Parathyroid adenoma (tissue), 2 donors: ENCODE measurements at regions not wholly inside any gene's neighbourhood (a gene's known extent, or its start where the extent isn't known, plus 50 kb on each side); places are given as distances from the start of the nearest gene placed in this dataset.

ENCODE experiments used
- H2AFZ ChIP-seq: fragments of 300-600 bp; sonication (generic); one replicate; pipeline ENCODE4 v1.7.0; 2017; ENCODE audit warnings: antibody characterized with exemption, mild to moderate bottlenecking
- H3K27ac ChIP-seq: fragments of 300-600 bp; sonication (generic); one replicate; pipeline ENCODE4 v1.7.0; 2017
- H3K27me3 ChIP-seq: fragments of 300-600 bp; sonication (generic); one replicate; pipeline ENCODE4 v1.7.0; 2017; ENCODE audit warnings: low read length; ENCODE audit not compliant: control insufficient read depth, insufficient read depth
- H3K36me3 ChIP-seq: fragments of 300-600 bp; sonication (generic); one replicate; pipeline ENCODE4 v1.7.0; 2017; ENCODE audit warnings: low read length; ENCODE audit not compliant: control insufficient read depth, insufficient read depth
- H3K4me1 ChIP-seq: fragments of 300-600 bp; sonication (generic); one replicate; pipeline ENCODE4 v1.7.0; 2017; ENCODE audit warnings: control low read depth
- H3K4me2 ChIP-seq: fragments of 300-600 bp; sonication (generic); one replicate; pipeline ENCODE4 v1.7.0; 2017; ENCODE audit warnings: low read length
- H3K4me3 ChIP-seq: fragments of 300-600 bp; sonication (generic); one replicate; pipeline ENCODE4 v1.7.0; 2017; ENCODE audit warnings: low read depth, low read length
- H3K79me2 ChIP-seq: fragments of 300-600 bp; sonication (generic); one replicate; pipeline ENCODE4 v1.7.0; 2017; ENCODE audit warnings: control low read depth
- H3K9ac ChIP-seq: fragments of 300-600 bp; sonication (generic); one replicate; pipeline ENCODE4 v1.7.0; 2017; ENCODE audit warnings: mild to moderate bottlenecking
- H3K9me3 ChIP-seq: fragments of 300-600 bp; sonication (generic); one replicate; pipeline ENCODE4 v1.7.0; 2017; ENCODE audit warnings: low read length; ENCODE audit not compliant: control insufficient read depth
- TF ChIP-seq, protein P1 (sequence below): fragments of 300-600 bp; sonication (generic); IDR thresholded peaks from one replicate; pipeline ENCODE4 v1.7.0; 2017; ENCODE audit warnings: antibody characterized with exemption, mild to moderate bottlenecking
- donor health status: primary hyperparathyroidism.

DNA sequence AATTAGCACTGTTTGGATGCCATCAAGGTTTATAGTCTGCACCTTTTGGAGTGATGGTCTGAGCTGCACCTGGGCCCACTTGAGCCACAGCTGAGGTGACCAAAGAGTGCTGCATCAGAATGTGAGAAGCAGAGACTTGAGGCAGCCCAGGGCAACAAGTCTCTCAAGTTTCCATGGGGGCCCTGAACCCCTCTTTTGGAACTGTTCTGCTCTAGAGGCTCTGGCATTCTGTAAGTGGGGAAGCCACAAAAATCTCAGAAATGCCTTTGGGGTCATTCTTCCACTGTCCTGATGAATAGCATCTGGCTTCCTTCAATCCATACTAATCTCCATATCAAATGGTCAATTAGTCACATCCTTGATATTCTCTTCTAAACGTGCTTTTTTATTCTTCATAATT lies 298.4 kb upstream of the MAOA start:
- Histone ChIP-seq H3K27me3 (no peaks in the 10 kb centered on the region), H3K79me2 (no peaks in the 10 kb centered on the region), H3K9ac (no peak overlapping the region), H3K36me3 (no peaks in the 10 kb centered on the region), H2AFZ (no peak overlapping the region), H3K9me3 (no peaks in the 10 kb centered on the region), H3K4me2 (no peak overlapping the region), H3K4me3 (no peak overlapping the region), H3K4me1 (no peaks in the 10 kb centered on the region), H3K27ac (no peak overlapping the region)
- TF ChIP-seq, protein P1, sequence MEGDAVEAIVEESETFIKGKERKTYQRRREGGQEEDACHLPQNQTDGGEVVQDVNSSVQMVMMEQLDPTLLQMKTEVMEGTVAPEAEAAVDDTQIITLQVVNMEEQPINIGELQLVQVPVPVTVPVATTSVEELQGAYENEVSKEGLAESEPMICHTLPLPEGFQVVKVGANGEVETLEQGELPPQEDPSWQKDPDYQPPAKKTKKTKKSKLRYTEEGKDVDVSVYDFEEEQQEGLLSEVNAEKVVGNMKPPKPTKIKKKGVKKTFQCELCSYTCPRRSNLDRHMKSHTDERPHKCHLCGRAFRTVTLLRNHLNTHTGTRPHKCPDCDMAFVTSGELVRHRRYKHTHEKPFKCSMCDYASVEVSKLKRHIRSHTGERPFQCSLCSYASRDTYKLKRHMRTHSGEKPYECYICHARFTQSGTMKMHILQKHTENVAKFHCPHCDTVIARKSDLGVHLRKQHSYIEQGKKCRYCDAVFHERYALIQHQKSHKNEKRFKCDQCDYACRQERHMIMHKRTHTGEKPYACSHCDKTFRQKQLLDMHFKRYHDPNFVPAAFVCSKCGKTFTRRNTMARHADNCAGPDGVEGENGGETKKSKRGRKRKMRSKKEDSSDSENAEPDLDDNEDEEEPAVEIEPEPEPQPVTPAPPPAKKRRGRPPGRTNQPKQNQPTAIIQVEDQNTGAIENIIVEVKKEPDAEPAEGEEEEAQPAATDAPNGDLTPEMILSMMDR = no peak

DNA sequence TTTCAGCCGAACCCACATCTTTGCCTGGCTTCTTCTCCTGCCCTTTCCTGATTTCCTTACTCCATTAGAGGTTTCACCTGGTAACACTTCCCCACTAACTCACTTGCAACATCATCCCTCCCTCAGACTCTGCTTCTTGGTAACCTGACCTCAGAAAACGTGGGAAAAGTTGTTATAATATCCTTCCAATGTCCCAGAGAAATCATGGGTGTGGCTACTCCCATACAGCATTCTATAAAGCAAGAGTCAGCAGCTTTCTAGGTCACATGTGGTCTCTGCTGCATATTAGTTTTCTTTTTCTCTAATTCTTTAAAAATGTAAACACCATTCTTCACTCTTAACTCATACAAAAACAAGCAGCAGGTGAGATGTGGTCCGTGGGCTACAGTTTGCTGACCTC lies 283.1 kb upstream of the MAOA start:
- no peaks in the 10 kb centered on the region for H3K9me3 ChIP-seq
- no peaks in the 10 kb centered on the region for H3K79me2 ChIP-seq
- H3K27me3 ChIP-seq = no peaks in the 10 kb centered on the region
- no peak overlapping the region for H3K4me2 ChIP-seq
- no peak overlapping the region for H3K27ac ChIP-seq
- H2AFZ ChIP-seq = no peak overlapping the region
- no peak overlapping the region for H3K4me3 ChIP-seq
- H3K4me1 ChIP-seq = no peaks in the 10 kb centered on the region
- H3K9ac ChIP-seq = no peak overlapping the region
- H3K36me3 ChIP-seq = no peaks in the 10 kb centered on the region
- TF ChIP-seq, protein P1 = no peak

DNA sequence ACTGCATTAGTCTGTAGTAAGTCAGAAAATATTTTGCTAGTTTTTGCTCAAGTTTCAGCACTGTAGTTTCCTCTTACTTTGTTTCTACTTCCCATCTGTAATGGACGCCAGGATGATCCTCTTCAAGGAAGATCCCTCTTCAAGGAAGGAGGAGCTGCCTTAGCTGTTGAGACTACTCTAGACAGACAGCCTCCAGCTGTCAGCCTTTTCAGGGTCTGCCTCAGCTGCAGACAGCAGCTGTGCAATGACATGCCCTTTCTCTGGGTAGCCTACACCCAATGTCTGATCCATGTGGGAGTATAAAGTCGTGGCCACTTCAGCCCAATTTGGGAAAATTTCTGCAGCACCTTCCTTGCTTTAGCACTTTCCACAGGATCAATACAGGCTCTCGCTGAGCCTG lies 281.0 kb upstream of the MAOA start:
- TF ChIP-seq, protein P1 = no peak
- Histone ChIP-seq H3K9me3 (no peaks in the 10 kb centered on the region), H3K4me3 (no peak overlapping the region), H2AFZ (no peak overlapping the region), H3K4me2 (no peak overlapping the region), H3K9ac (no peak overlapping the region), H3K79me2 (no peaks in the 10 kb centered on the region), H3K36me3 (no peaks in the 10 kb centered on the region), H3K27me3 (no peaks in the 10 kb centered on the region), H3K27ac (no peak overlapping the region), H3K4me1 (no peaks in the 10 kb centered on the region)

DNA sequence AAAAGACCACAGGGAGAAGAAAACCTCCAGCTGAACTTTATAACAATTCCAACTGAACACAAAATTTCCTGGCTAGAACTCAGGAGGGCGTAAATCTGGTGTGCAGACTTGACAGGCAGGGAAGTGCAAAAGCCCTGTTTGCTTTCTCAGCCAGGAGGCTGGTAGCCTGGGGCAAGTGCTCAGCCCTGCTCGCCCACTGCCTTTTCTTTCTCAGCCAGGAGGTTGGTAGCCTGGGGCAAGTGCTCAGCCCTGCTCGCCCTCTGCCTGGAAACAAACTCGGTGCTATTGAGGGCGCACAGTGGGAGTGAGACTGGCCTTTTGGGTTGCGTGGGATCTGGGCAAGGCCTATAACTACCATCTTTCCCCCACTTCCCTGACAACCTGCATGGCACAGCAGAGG lies 275.4 kb upstream of the MAOA start:
- Histone ChIP-seq H3K4me2 (no peak overlapping the region), H3K36me3 (no peaks in the 10 kb centered on the region), H3K27ac (no peak overlapping the region), H3K9ac (no peak overlapping the region), H3K4me3 (no peak overlapping the region), H3K27me3 (no peaks in the 10 kb centered on the region), H3K79me2 (no peaks in the 10 kb centered on the region), H2AFZ (no peak overlapping the region), H3K9me3 (no peaks in the 10 kb centered on the region), H3K4me1 (no peaks in the 10 kb centered on the region)
- TF ChIP-seq, protein P1 = no peak

DNA sequence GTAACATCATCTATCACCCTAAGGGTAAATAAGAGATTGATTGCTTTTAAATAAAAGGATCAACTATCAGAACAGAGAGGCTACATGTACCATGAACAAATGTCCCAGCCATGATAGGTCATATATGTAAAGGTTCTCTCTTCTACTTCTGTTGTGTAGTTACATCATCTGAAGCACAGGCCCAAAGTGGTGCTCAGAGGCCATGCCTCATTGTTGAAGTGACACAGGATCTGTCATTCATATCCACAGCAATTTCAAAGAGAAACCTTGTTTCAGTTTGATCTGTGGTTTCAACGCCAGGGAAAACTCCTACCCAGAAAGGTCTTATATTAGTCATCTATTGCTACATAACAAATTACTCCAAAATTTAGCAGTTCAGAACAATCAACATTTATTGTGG lies 269.2 kb upstream of the MAOA start:
- Histone ChIP-seq H3K79me2 (no peaks in the 10 kb centered on the region), H3K27me3 (no peaks in the 10 kb centered on the region), H3K4me3 (no peak overlapping the region), H3K9me3 (no peaks in the 10 kb centered on the region), H3K27ac (no peak overlapping the region), H3K36me3 (no peaks in the 10 kb centered on the region), H2AFZ (no peak overlapping the region), H3K4me1 (no peaks in the 10 kb centered on the region), H3K4me2 (no peak overlapping the region), H3K9ac (no peak overlapping the region)
- TF ChIP-seq, protein P1 = no peak
